ENCODE measurements at regions not wholly inside any gene's neighbourhood (a gene's known extent, or its start where the extent isn't known, plus 50 kb on each side); places are given as distances from the start of the nearest gene placed in this dataset.

DNA sequence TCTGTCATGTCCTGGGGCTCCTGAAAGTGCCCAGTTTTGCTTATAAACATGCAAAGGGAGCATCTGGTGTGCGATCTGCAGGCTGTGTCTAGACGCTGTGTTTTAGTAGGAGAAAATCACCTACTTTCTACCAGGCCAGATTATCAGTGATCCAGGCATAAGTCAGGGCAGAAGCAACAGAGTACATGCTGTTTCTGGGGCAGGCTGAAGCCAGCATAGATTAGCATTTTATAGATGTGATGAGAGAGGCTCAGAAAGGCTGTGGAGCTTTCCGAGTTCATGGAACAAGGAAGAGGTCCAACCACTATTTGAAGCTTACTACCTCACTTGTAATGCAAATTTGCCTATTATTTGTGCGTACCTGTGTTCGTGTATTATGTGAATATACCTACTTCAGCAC lies 1208.4 kb upstream of the TENM4 start:
- Histone ChIP-seq H3K4me1 (ENCODE audit: insufficient read depth, low read length) (peaks cover 6% of the 10 kb centered on the region; the same call in 1 of the 2 replicates), H3K79me2 (ENCODE audit: insufficient read depth, low read length) (no peaks in the 10 kb centered on the region), H3K9ac (ENCODE audit: insufficient read depth, low read depth, low read length) (no peak overlapping the region), H4K20me1 (ENCODE audit: insufficient read depth, low read length) (no peaks in the 10 kb centered on the region), H3K9me3 (ENCODE audit: low read length) (no peaks in the 10 kb centered on the region), H2AFZ (ENCODE audit: low read length) (no peak overlapping the region), H3K27me3 (ENCODE audit: control insufficient read depth in 1 of 2, insufficient read depth in 2 of 2, low read length in 2 of 2) (no peaks in the 10 kb centered on the region; a peak in 1 of 5 replicates), H3K4me2 (ENCODE audit: low read depth, low read length) (no peak overlapping the region), H3K36me3 (replicated peaks in 1 of 2; ENCODE audit: control insufficient read depth in 1 of 2, insufficient read depth in 2 of 2, low read length in 2 of 2) (no peaks in the 10 kb centered on the region), H3K4me3 (replicated peaks in 1 of 3; ENCODE audit: insufficient read depth in 1 of 3, low read depth in 2 of 3, low read length in 3 of 3) (no peak overlapping the region), H3K27ac (ENCODE audit: extremely low read length, insufficient read depth, low read length) (no peak overlapping the region)
- in situ Hi-C loops (cut with HindIII; ENCODE audit: extremely low pct_ligation_motif_present, low pct_unique_long_range_greater_than_20kb) (no loop called here), intact Hi-C loops (cut with micrococcal nuclease; ENCODE audit: unreplicated experiment) (no loop called here)
- ChIA-PET CTCF (ENCODE audit: low intra/inter-chr PET ratio, low total read pairs) (no interaction called here), POLR2A (no interaction called here)
- 17% methylated on average over 4 of the region's 5 CpGs for WGBS (ENCODE audit: low lambda C conversion rate)
- DNase-seq (ENCODE audit: low spot score) (no peak), ATAC-seq (no peak), FAIRE-seq (no peak)
- TF ChIP-seq ZNF883 (CRISPR knock-in tag; IDR thresholded peaks at IDR 0.05; ENCODE audit: not compliant biosample characterization) (no peak), NFE2L1 (CRISPR knock-in tag; IDR thresholded peaks at IDR 0.05; ENCODE audit: borderline replicate concordance) (no peak), ZFX (CRISPR knock-in tag; IDR thresholded peaks at IDR 0.05; ENCODE audit: low read depth) (no peak), HCFC1 (IDR thresholded peaks at IDR 0.05; ENCODE audit: low read depth, low read length) (no peak), HNF4A (CRISPR knock-in tag; IDR thresholded peaks at IDR 0.05) (no peak), ZNF781 (CRISPR knock-in tag; IDR thresholded peaks at IDR 0.05; ENCODE audit: borderline replicate concordance, not compliant biosample characterization) (no peak), ATF6 (CRISPR knock-in tag; conservative IDR thresholded peaks at IDR 0.05) (no peak), HNF4G (IDR thresholded peaks at IDR 0.05; ENCODE audit: borderline replicate concordance, low read depth, low read length) (no peak), HNF4G (CRISPR knock-in tag; IDR thresholded peaks at IDR 0.05; ENCODE audit: borderline replicate concordance, low read depth) (no peak), KLF16 (CRISPR knock-in tag; IDR thresholded peaks at IDR 0.05) (no peak), ZNF225 (CRISPR knock-in tag; IDR thresholded peaks at IDR 0.05) (no peak)
- TF ChIP-seq, protein P1, sequence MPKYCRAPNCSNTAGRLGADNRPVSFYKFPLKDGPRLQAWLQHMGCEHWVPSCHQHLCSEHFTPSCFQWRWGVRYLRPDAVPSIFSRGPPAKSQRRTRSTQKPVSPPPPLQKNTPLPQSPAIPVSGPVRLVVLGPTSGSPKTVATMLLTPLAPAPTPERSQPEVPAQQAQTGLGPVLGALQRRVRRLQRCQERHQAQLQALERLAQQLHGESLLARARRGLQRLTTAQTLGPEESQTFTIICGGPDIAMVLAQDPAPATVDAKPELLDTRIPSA (CRISPR knock-in tag; IDR thresholded peaks at IDR 0.05; ENCODE audit: borderline replicate concordance), result no peak
- BruUV-seq (replicated peaks), result no TSS peak
